ENCODE measurements at regions not wholly inside any gene's neighbourhood (a gene's known extent, or its start where the extent isn't known, plus 50 kb on each side); places are given as distances from the start of the nearest gene placed in this dataset.
"Not testable (repeated sequence)": the region's sequence is repeated elsewhere in the genome, so short reads cannot be mapped to it uniquely, and the experiment has no call there.

- POLR2A ChIA-PET = interaction anchor here (0.8 kb wide), 1 partner anchor 28 kb away, joined by 3 read pairs; no protein-coding TSS in a partner anchor
- TF ChIP-seq TARDBP (IDR thresholded peaks at IDR 0.05) = no peak
- no peak for TF ChIP-seq ZNF384 (IDR thresholded peaks at IDR 0.05)
- TF ChIP-seq ELF4 (IDR thresholded peaks at IDR 0.05) = no peak
- no peak for TF ChIP-seq HDGF (IDR thresholded peaks at IDR 0.05; ENCODE audit: borderline replicate concordance)
- no peak for TF ChIP-seq FOXM1 (IDR thresholded peaks at IDR 0.05; ENCODE audit: borderline replicate concordance)
- no peak for TF ChIP-seq BHLHE40 (IDR thresholded peaks at IDR 0.05; ENCODE audit: borderline replicate concordance)
- no peak for TF ChIP-seq CTBP1 (IDR thresholded peaks at IDR 0.05; ENCODE audit: borderline replicate concordance)
- TF ChIP-seq SUZ12 (IDR thresholded peaks at IDR 0.05) = no peak
- TF ChIP-seq FOXK2 (IDR thresholded peaks at IDR 0.05) = no peak
- no peak for TF ChIP-seq LEF1 (IDR thresholded peaks at IDR 0.05; ENCODE audit: borderline replicate concordance)
- TF ChIP-seq L3MBTL2 (conservative IDR thresholded peaks at IDR 0.05) = no peak
- no peak for TF ChIP-seq SP1 (IDR thresholded peaks at IDR 0.05)
- CTCF ChIA-PET = no interaction called here
- DNase-seq (ENCODE audit: extremely low spot score) = no peak
Measured at GRCh38 chr4:187088070-187088799, 364.6 kb upstream of the FAT1 start.

GRCh38 chr4:187090401-187090800, 366.7 kb upstream of the FAT1 start:
- ChIA-PET CTCF (no interaction called here), POLR2A (no interaction called here)
- TF ChIP-seq NFRKB (IDR thresholded peaks at IDR 0.05) (no peak), ELF4 (IDR thresholded peaks at IDR 0.05) (no peak), FOXK2 (IDR thresholded peaks at IDR 0.05) (no peak), ZNF384 (IDR thresholded peaks at IDR 0.05) (no peak)
- no peak for DNase-seq (ENCODE audit: extremely low spot score)

GRCh38 chr4:187090832-187091231, 367.2 kb upstream of the FAT1 start:
- CTCF ChIA-PET; DNase-seq (ENCODE audit: extremely low spot score); POLR2A ChIA-PET: not testable (repeated sequence)

GRCh38 chr4:187094144-187094543, 370.5 kb upstream of the FAT1 start:
- ChIA-PET CTCF (no interaction called here), POLR2A (no interaction called here)
- DNase-seq (ENCODE audit: extremely low spot score) = no peak
- TF ChIP-seq FOXM1 (IDR thresholded peaks at IDR 0.05; ENCODE audit: borderline replicate concordance) (no peak), SUZ12 (IDR thresholded peaks at IDR 0.05) (no peak), BHLHE40 (IDR thresholded peaks at IDR 0.05; ENCODE audit: borderline replicate concordance) (no peak), CTBP1 (IDR thresholded peaks at IDR 0.05; ENCODE audit: borderline replicate concordance) (no peak), ARNT (IDR thresholded peaks at IDR 0.05) (no peak), FOXK2 (IDR thresholded peaks at IDR 0.05) (no peak), TARDBP (IDR thresholded peaks at IDR 0.05) (no peak), LEF1 (IDR thresholded peaks at IDR 0.05; ENCODE audit: borderline replicate concordance) (no peak), SP1 (IDR thresholded peaks at IDR 0.05) (no peak), L3MBTL2 (conservative IDR thresholded peaks at IDR 0.05) (no peak), ZNF384 (IDR thresholded peaks at IDR 0.05) (no peak), HDGF (IDR thresholded peaks at IDR 0.05; ENCODE audit: borderline replicate concordance) (no peak), ELF4 (IDR thresholded peaks at IDR 0.05) (no peak), NFRKB (IDR thresholded peaks at IDR 0.05) (no peak), PKNOX1 (IDR thresholded peaks at IDR 0.05) (no peak), FOXA1 (IDR thresholded peaks at IDR 0.05) (no peak)

GRCh38 chr4:187098429-187098828, 374.8 kb upstream of the FAT1 start:
- ChIA-PET CTCF (no interaction called here), POLR2A (no interaction called here)
- TF ChIP-seq CTBP1 (IDR thresholded peaks at IDR 0.05; ENCODE audit: borderline replicate concordance) (no peak), HDGF (IDR thresholded peaks at IDR 0.05; ENCODE audit: borderline replicate concordance) (no peak)

GRCh38 chr4:187103351-187103750, 379.7 kb upstream of the FAT1 start:
- DNase-seq (ENCODE audit: extremely low spot score) = no peak
- CTCF ChIA-PET = no interaction called here
- TF ChIP-seq HDGF (IDR thresholded peaks at IDR 0.05; ENCODE audit: borderline replicate concordance) (no peak), FOXM1 (IDR thresholded peaks at IDR 0.05; ENCODE audit: borderline replicate concordance) (no peak), CTBP1 (IDR thresholded peaks at IDR 0.05; ENCODE audit: borderline replicate concordance) (no peak), TARDBP (IDR thresholded peaks at IDR 0.05) (no peak), FOXA1 (IDR thresholded peaks at IDR 0.05) (no peak), BHLHE40 (IDR thresholded peaks at IDR 0.05; ENCODE audit: borderline replicate concordance) (no peak), ARNT (IDR thresholded peaks at IDR 0.05) (no peak), NFRKB (IDR thresholded peaks at IDR 0.05) (no peak), PKNOX1 (IDR thresholded peaks at IDR 0.05) (no peak), ELF4 (IDR thresholded peaks at IDR 0.05) (no peak), ZNF384 (IDR thresholded peaks at IDR 0.05) (no peak), L3MBTL2 (conservative IDR thresholded peaks at IDR 0.05) (no peak), SP1 (IDR thresholded peaks at IDR 0.05) (no peak)
- POLR2A ChIA-PET = no interaction called here

More at GRCh38 chr4:187098429-187098828, 374.8 kb upstream of the FAT1 start:
- DNase-seq (ENCODE audit: extremely low spot score) = no peak

GRCh38 chr4:187108845-187109244, 385.2 kb upstream of the FAT1 start:
- no peak for DNase-seq (ENCODE audit: extremely low spot score)
- POLR2A ChIA-PET = no interaction called here
- CTCF ChIA-PET = interaction anchor here (1.3 kb wide), 1 partner anchor 12 kb away, joined by 3 read pairs; no protein-coding TSS in a partner anchor
- TF ChIP-seq BHLHE40 (IDR thresholded peaks at IDR 0.05; ENCODE audit: borderline replicate concordance) (no peak), HDGF (IDR thresholded peaks at IDR 0.05; ENCODE audit: borderline replicate concordance) (no peak), L3MBTL2 (conservative IDR thresholded peaks at IDR 0.05) (no peak), FOXM1 (IDR thresholded peaks at IDR 0.05; ENCODE audit: borderline replicate concordance) (no peak), FOXK2 (IDR thresholded peaks at IDR 0.05) (no peak), LEF1 (IDR thresholded peaks at IDR 0.05; ENCODE audit: borderline replicate concordance) (no peak), SUZ12 (IDR thresholded peaks at IDR 0.05) (no peak), PKNOX1 (IDR thresholded peaks at IDR 0.05) (no peak), CTBP1 (IDR thresholded peaks at IDR 0.05; ENCODE audit: borderline replicate concordance) (no peak), FOXA1 (IDR thresholded peaks at IDR 0.05) (no peak), ARNT (IDR thresholded peaks at IDR 0.05) (no peak)
